Ureter (tissue), 1 donor: ENCODE measurements at regions not wholly inside any gene's neighbourhood (a gene's known extent, or its start where the extent isn't known, plus 50 kb on each side); places are given as distances from the start of the nearest gene placed in this dataset.

Experiments used
- DNase-seq: peaks from one replicate; pipeline ENCODE4 v3.0.0-alpha.2; 2020; ENCODE audit warnings: low spot score
- donor health status: DM: yes; HTN: yes; CAD: no.

DNA sequence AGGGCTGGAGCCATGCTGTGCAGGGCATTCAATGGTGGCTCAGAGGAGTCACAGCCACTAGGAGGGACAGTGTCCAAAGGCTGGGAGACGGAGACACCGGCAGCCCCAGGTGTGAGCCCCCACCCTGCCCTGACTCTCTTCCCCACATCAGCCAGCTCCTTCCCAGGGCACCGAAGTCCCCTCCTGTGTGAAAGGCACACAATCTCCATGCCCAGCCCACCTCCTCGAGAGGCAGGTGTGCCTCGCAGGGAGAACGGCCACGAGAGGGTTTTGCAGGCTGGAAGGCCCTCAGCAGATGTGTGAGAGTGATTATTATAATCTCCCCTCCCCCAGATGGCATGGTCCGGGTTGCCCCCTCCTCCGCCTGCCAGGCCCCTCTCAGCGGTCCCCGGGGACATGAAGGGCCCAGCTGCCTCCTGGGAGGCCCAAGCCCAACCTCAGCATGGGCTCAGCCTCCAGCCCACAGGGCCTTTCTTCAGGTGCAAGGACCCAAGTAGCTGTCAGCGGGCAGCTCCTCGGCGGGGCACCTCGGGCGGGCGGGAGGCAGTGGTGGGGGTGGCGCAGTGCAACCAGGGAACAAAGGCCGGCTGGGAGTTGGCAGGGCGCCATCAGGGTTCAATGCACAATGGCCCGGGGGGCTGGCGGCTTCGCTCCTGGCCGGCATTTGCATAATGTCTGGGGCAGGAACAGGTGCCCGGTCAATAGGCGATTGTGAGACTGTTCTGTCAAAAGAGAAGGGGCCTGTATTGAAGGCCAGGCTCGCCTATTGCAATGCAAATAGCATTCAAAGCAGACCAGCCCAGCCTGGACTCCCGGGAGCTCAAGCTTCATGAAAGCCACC lies 155.3 kb upstream of the ZMIZ1 start:
- no peak for DNase-seq

DNA sequence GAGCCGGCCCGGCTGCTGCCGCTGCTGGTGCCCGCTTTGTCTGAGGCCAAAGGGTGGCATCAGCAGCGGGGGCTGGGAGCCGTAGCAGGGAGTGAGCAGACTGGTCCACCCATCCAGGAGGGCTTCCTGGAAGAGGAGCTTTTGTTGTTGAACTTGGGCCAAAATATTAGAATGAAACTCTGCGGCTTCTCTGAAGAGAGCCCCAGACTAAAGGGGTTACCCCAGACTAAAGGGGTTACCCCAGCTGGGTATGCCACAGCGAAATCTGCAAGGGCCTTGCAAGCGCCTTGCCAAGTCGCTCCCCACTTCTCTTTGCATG lies 154.7 kb upstream of the ZMIZ1 start:
- DNase-seq: no peak

GRCh38 chr10:78914502-78915189 lies 154.1 kb upstream of the ZMIZ1 start:
- no peak for DNase-seq

DNA sequence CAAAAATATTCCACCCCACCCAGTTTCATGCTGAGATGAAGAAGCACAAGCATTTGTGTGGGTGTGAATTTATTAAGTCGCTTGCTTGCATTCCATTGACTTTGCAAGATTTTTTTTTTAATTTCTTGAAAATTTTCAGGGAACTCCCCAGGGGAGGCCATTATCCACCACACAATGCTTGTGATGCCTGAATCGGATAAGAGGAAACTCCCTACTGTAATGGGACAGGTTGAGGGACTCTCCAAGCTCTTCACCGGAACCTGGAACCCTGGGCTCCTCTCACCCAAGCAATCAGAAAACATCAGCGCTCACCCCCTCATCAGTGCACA lies 153.6 kb upstream of the ZMIZ1 start:
- no peak for DNase-seq

DNA sequence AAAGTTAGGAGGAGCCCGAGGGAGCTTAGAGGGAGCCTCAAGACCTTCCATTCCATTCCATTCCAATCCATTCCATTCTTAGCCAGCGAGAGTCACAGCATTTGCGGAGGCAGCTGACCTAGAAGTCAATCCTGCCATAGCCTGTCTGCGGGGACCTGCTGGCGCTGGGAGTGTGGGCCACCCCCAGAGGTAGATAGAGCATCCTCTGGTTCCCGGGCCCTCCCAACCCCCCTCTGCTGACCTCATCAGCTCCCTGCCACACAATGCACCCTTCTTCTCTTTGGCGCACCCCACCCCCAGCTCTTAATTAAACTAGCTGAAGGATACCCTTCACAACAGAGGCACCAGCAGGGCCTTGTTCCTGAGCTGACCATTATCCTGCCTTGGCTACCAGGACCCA lies 152.5 kb upstream of the ZMIZ1 start:
- DNase-seq: no peak

- DNase-seq: no peak
Measured at GRCh38 chr10:78919181-78919966, 149.4 kb upstream of the ZMIZ1 start.

DNA sequence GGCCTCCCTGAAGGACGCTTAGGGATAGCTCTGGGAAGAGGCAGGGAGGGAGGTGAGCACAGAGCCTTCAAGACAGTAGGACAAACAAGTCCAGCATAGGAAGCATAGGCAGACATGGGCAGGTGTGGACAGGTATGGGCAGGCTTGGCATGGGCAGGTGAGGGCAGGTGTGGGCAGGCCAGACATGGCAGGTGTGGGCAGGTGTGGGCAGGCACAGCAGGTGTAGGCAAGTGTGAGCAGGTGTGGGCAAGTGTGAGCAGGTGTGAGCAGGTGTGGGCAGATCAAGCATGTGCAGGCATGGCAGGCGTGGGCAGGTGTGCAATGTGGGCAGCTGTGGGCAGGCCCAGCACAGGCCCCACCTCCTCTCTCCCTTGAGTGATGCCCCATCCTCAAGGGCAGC lies 148.8 kb upstream of the ZMIZ1 start:
- DNase-seq: no peak

- DNase-seq: no peak
Measured at GRCh38 chr10:78921895-78922294, 146.9 kb upstream of the ZMIZ1 start.

GRCh38 chr10:78923647-78924318 lies 145.0 kb upstream of the ZMIZ1 start:
- no peak for DNase-seq

GRCh38 chr10:78924319-78925003 lies 144.3 kb upstream of the ZMIZ1 start:
- DNase-seq: no peak

DNA sequence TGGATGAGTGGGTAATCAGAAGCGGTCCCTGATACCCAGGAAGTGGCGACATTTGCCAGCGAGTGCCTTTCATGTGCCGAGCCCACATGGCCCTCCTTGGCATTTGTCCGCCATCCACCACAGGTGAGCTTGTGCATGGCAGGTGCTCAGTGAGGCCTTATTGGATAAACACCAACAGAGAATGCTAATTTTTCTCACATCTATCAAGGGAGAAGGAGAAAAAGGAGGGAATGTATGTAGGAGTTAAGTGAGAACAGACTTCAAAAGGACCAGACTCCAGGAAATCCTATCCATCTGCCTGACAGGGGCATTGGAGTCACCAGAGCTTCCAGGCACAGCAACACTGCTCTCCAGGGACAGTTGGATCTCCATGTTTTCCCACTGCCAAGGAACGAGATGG lies 143.5 kb upstream of the ZMIZ1 start:
- no peak for DNase-seq

- no peak for DNase-seq
Measured at GRCh38 chr10:78925800-78926319, 142.9 kb upstream of the ZMIZ1 start.

- DNase-seq: no peak
Measured at GRCh38 chr10:78927257-78927995, 141.3 kb upstream of the ZMIZ1 start.

- DNase-seq: no peak
Measured at GRCh38 chr10:78928330-78928729, 140.4 kb upstream of the ZMIZ1 start.

- no peak for DNase-seq
Measured at GRCh38 chr10:78929541-78929940, 139.2 kb upstream of the ZMIZ1 start.

DNA sequence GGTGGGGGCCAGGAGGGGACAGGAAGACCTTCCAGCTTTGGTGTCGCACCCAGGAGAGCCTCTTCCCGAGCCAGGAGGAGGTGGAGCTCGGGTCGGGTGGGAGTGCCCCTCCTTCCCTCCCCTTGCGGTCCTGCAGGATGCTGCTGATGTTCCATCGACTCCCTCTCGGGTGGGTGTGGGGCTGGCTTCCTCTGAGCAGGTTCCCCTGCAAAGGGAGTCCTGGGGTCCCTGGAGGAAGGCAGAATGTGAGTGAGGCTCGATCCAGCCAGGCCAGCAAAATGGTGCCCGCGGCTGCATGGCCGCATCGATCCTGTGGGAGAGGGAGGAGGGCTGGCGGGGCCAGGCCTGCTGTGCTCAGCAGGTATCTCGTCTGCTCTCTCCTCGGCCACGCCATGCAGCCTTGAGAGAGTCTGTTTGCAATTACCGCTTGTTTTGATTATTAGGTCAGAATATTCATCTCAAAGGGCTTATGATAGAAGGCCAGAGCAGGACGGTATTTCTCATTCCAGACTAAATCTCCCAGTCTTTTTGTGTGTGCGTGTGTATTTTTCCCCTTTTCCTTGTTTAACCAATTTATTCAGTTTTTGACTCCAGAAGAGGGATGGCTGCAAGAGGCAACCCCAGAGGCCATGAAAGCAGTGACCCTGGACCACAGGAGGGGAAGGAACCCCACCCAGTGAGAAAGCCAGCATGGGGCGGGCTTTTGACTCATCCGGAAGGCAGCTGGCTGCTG lies 137.3 kb upstream of the ZMIZ1 start:
- DNase-seq: peak; percentile 68

DNA sequence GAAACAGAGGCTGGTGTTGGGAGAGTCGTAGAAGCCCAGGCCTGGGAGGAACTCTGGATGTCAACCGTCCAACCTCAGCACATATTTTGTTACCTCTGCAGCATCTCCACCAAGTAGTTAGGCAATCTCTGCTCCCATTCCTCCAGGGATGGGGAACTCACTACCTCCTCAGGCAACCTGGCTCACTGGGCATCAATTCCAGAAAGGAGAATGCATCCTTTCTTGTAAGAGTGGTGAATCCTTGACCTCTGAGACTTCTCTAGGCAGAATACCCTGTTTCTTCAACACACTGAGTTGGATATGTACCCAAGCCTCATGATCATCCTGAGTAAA lies 136.7 kb upstream of the ZMIZ1 start:
- DNase-seq: no peak

- DNase-seq: no peak
Measured at GRCh38 chr10:78932861-78933260, 135.9 kb upstream of the ZMIZ1 start.

GRCh38 chr10:78933828-78934531 lies 134.8 kb upstream of the ZMIZ1 start:
- DNase-seq: no peak

GRCh38 chr10:78934532-78934898 lies 134.3 kb upstream of the ZMIZ1 start:
- no peak for DNase-seq
